ENCODE measurements at regions not wholly inside any gene's neighbourhood (a gene's known extent, or its start where the extent isn't known, plus 50 kb on each side); places are given as distances from the start of the nearest gene placed in this dataset.

DNA sequence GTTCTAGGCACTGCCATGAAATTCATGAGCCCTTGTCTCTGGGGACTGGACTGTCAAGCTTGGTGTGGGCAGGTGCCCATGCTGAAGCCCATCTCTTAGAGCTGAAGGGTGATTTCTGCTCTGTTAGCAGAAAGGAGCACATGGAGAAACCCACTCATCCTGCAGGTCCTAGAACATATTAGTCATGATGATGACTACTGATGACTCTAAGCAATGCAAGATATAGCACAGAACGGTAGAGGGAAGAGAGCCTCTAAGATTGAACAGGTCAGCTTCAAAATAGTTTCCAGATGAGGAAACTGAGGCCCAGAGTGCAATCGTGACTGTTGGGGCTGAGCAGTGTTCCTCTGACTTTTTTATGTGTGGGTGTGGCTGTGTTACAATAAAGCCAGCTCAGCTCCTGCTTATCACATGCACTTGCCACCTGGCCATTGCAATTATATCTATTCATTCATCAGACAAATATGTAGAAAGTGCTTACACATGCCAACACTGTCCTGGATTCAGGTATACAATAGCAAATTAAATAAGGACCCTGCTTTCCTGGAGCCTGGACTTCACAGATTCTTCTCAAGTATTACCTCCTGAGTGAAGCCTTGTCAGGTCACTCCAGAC is 140.2 kb upstream of the BRINP1 start (continued):
- TF ChIP-seq CTCF (IDR thresholded peaks at IDR 0.05 in 2 of 3, conservative IDR thresholded peaks at IDR 0.05 in 1 of 3; ENCODE audit: borderline replicate concordance in 1 of 3, insufficient read depth in 1 of 3, low read depth in 2 of 3, low read length in 2 of 3), result no peak
- TF ChIP-seq ELF1 (IDR thresholded peaks at IDR 0.05; ENCODE audit: borderline replicate concordance, low read depth), result no peak
- TF ChIP-seq EZH2 (IDR thresholded peaks at IDR 0.05), result no peak
- TF ChIP-seq MAX (IDR thresholded peaks at IDR 0.05), result no peak
- no peak for TF ChIP-seq ZFX (IDR thresholded peaks at IDR 0.05)
- TF ChIP-seq POLR2A (IDR thresholded peaks at IDR 0.05; ENCODE audit: borderline replicate concordance, extremely low read depth, insufficient read depth, insufficient read length), result no peak
- TF ChIP-seq SP1 (IDR thresholded peaks at IDR 0.05; ENCODE audit: low read depth), result no peak

DNA sequence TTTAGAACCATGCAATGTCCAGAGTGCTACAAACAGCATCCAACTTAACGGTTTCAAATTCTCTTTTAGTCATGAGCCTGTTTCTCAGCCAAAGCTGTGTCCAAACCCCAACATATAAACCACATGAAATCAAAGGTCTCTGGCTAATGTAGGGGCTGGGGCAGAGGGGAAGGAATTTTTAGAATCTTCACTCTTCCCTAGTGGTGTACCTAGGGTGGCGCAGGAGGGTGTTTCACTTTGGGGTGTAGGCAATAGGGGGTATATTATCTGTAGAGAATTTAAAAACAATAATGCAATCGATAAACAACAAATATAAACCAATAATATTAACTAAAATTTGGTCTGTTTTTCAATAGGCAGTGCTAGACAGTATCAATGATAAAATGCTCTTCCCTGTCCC is 132.1 kb upstream of the BRINP1 start:
- no TSS peak for BruUV-seq (replicated peaks)
- ATAC-seq (no peak), DNase-seq (ENCODE audit: low read depth, low spot score) (no peak)
- no peak overlapping the region for H2AFZ ChIP-seq (ENCODE audit: low read depth, low read length, poor library complexity, severe bottlenecking)
- H3K9me2 ChIP-seq (ENCODE audit: insufficient read depth), result no peaks in the 10 kb centered on the region
- TF ChIP-seq YY1 (IDR thresholded peaks at IDR 0.05; ENCODE audit: extremely low read depth, insufficient replicate concordance, low read depth, low read length) (no peak), RAD21 (IDR thresholded peaks at IDR 0.05; ENCODE audit: low read depth) (no peak), CEBPB (IDR thresholded peaks at IDR 0.05; ENCODE audit: low read depth) (no peak), FOSL1 (IDR thresholded peaks at IDR 0.05; ENCODE audit: low read depth) (no peak), JUND (IDR thresholded peaks at IDR 0.05) (no peak), CBX3 (IDR thresholded peaks at IDR 0.05; ENCODE audit: low read depth) (no peak), EZH2 (IDR thresholded peaks at IDR 0.05) (no peak), ZNF274 (IDR thresholded peaks at IDR 0.05; ENCODE audit: low read depth, low read length) (no peak), EZH2phosphoT487 (IDR thresholded peaks at IDR 0.05; ENCODE audit: borderline replicate concordance) (no peak), SIN3A (IDR thresholded peaks at IDR 0.05; ENCODE audit: low read depth) (no peak), EGR1 (IDR thresholded peaks at IDR 0.05; ENCODE audit: low read depth) (no peak), POLR2AphosphoS5 (IDR thresholded peaks at IDR 0.05; ENCODE audit: low read depth, low read length) (no peak), SP1 (IDR thresholded peaks at IDR 0.05; ENCODE audit: low read depth) (no peak), SRF (IDR thresholded peaks at IDR 0.05; ENCODE audit: low read depth) (no peak)
- TF ChIP-seq, protein P1, sequence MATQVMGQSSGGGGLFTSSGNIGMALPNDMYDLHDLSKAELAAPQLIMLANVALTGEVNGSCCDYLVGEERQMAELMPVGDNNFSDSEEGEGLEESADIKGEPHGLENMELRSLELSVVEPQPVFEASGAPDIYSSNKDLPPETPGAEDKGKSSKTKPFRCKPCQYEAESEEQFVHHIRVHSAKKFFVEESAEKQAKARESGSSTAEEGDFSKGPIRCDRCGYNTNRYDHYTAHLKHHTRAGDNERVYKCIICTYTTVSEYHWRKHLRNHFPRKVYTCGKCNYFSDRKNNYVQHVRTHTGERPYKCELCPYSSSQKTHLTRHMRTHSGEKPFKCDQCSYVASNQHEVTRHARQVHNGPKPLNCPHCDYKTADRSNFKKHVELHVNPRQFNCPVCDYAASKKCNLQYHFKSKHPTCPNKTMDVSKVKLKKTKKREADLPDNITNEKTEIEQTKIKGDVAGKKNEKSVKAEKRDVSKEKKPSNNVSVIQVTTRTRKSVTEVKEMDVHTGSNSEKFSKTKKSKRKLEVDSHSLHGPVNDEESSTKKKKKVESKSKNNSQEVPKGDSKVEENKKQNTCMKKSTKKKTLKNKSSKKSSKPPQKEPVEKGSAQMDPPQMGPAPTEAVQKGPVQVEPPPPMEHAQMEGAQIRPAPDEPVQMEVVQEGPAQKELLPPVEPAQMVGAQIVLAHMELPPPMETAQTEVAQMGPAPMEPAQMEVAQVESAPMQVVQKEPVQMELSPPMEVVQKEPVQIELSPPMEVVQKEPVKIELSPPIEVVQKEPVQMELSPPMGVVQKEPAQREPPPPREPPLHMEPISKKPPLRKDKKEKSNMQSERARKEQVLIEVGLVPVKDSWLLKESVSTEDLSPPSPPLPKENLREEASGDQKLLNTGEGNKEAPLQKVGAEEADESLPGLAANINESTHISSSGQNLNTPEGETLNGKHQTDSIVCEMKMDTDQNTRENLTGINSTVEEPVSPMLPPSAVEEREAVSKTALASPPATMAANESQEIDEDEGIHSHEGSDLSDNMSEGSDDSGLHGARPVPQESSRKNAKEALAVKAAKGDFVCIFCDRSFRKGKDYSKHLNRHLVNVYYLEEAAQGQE (IDR thresholded peaks at IDR 0.05; ENCODE audit: low read depth), result no peak
- no peaks in the 10 kb centered on the region for H3K4me1 ChIP-seq (ENCODE audit: control insufficient read depth in 1 of 2, insufficient read depth in 2 of 2, low read length in 2 of 2)
- no peak overlapping the region for H3K27ac ChIP-seq (ENCODE audit: low read depth, low read length)
- ChIA-PET POLR2A (no interaction called here), RAD21 (ENCODE audit: low non-redundant PET in 1 of 2, low total read pairs in 2 of 2, uncharacterized antibody in 2 of 2, unreplicated experiment in 2 of 2) (no interaction called here), CTCF (no interaction called here)
- H3K9ac ChIP-seq (ENCODE audit: low read length), result no peak overlapping the region
- H3K9me3 ChIP-seq (ENCODE audit: control insufficient read depth in 1 of 2, insufficient read depth in 1 of 2, low read depth in 1 of 2, low read length in 2 of 2), result peaks cover 0 to 3% of the 10 kb centered on the region in 2 experiments; a peak in 1 of 4 replicates
- no peaks in the 10 kb centered on the region for H3K36me3 ChIP-seq (ENCODE audit: control insufficient read depth in 1 of 2, insufficient read depth in 2 of 2, low read length in 2 of 2)
- intact Hi-C loops (cut with micrococcal nuclease), result no loop called here
- no peak overlapping the region for H3K4me2 ChIP-seq (ENCODE audit: low read length)
- H3K27me3 ChIP-seq (ENCODE audit: insufficient read depth, low read length), result no peaks in the 10 kb centered on the region
- H3K4me3 ChIP-seq (replicated peaks in 1 of 2; ENCODE audit: low read depth in 1 of 2, low read length in 2 of 2), result no peak overlapping the region
- no peaks in the 10 kb centered on the region for H4K20me1 ChIP-seq (ENCODE audit: insufficient read depth)
- no peaks in the 10 kb centered on the region for H3K79me2 ChIP-seq (ENCODE audit: insufficient read depth, low read length)

Data from HCT116 (cell line).